Ovary (tissue), 7 donors: ENCODE measurements at regions not wholly inside any gene's neighbourhood (a gene's known extent, or its start where the extent isn't known, plus 50 kb on each side); places are given as distances from the start of the nearest gene placed in this dataset.

Experiments
- DNase-seq, 5 donors: peaks; one replicate each; pipeline ENCODE4 v3.0.0-alpha.2; 2019 to 2020
- H3K27ac ChIP-seq, 2 donors: fragments of 200-600 bp; one replicate each; pipeline versions ENCODE4 v1.5.1 to v1.8.0; 2019 to 2022
- H3K27me3 ChIP-seq: fragments of 200-600 bp; one replicate; pipeline ENCODE4 v1.8.0; 2022
- H3K36me3 ChIP-seq: fragments of 200-600 bp; sonication (generic); one replicate; pipeline ENCODE4 v1.5.1; 2019
- H3K4me1 ChIP-seq: one replicate; pipeline ENCODE4 v1.8.1; 2013; ENCODE audit warnings: mild to moderate bottlenecking, moderate library complexity; ENCODE audit not compliant: insufficient read depth
- H3K4me3 ChIP-seq: fragments of 200-600 bp; sonication (generic); one replicate; pipeline ENCODE4 v1.5.1; 2017
- H3K9me3 ChIP-seq, 2 donors: fragments of 200-600 bp in 1 of 2; sonication (generic) in 1 of 2; one replicate each; pipeline versions ENCODE4 v1.5.1 to v1.8.1; 2013 to 2019; ENCODE audit warnings: mild to moderate bottlenecking in 1 of 2, moderate library complexity in 1 of 2
- EP300 ChIP-seq: sonication (generic); formaldehyde crosslinking; IDR thresholded peaks from one replicate; pipeline ENCODE4 v1.6.1; 2017; ENCODE audit warnings: antibody characterized with exemption
- POLR2A ChIP-seq: fragments of 450-650 bp; IDR thresholded peaks from one replicate; pipeline ENCODE4 v1.6.1; 2017; ENCODE audit warnings: antibody characterized with exemption, mild to moderate bottlenecking, moderate library complexity
- WGBS, 3 donors: extraction: QIAGEN DNeasy Blood & Tissue Kit in 1 of 3; methylation state at CpG; one replicate each; pipeline versions ENCODE4 v1.1.5 to v1.1.7; 2013 to 2017; 5-methylcytosine and 5-hydroxymethylcytosine counted together
- intact Hi-C, 4 donors: fragments of 100-400 bp; cut with DNase I; formaldehyde crosslinking; loops; one replicate each; pipeline versions ENCODE4 v1.11.0 to v1.15.1; 2022 to 2023
- TF ChIP-seq, protein P1 (sequence below), 3 donors: fragments of 450-650 bp in 2 of 3; fragments of 200-600 bp in 1 of 3; IDR thresholded peaks; one replicate each; pipeline versions ENCODE4 v1.5.1 to v1.8.0; 2016 to 2022; ENCODE audit warnings: antibody characterized with exemption in 3 of 3, mild to moderate bottlenecking in 1 of 3
- donor health status: DM: no; HTN: no; CAD: no; lungs with moderate emphysema.
- donor health status: DM: no; HTN: no; CAD: no.
- donor health status: Bipolar disorder and iron deficiency.
- donor health status: DM: no; HTN: no; CAD: no.
- donor health status: DM: yes; HTN: yes; CAD: no.

DNA sequence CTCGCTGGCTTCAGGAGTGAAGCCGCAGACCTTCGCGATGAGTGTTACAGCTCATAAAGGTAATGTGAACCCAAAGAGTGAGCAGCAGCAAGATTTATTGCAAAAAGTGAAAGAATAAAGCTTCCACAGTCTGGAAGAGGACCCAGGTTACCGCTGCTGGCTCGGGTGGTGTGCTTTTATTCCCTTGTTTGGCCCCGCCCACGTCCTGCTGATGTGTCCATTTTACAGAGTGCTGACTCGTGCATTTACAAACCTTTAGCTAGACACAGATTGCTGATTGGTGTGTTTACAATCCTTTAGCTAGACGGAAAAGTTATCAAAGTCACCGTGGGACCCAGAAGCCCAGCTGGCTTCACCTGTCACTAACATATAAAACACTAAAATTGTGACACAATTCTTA is 1464.5 kb downstream of the ZPLD1 start:
- WGBS, 3 donors, result 74 to 81% (median 77%) methylated on average over 11 of the region's 11 CpGs

DNA sequence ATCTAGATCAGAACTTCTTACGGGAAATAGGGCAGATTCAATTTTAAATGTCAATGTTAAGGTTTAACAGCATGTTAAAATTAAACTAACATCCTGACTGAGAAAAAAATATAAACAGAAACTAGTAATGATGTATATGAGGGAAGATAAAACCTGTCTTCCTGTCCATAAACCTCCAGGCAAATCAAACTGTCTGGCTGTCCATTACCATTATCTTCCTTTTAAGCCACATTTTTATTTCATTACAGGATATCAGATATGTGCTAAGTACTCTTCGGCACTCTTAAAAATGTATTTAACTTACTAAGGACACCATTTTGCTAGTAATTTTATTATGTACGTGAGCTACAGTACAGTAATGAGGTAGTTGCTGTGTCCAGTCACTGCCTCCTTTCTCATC is 1461.7 kb upstream of the ALCAM start:
- Histone ChIP-seq H3K36me3 (no peaks in the 10 kb centered on the region), H3K4me3 (no peak overlapping the region), H3K27ac (no peak overlapping the region), H3K9me3 (no peaks in the 10 kb centered on the region), H3K27me3 (no peaks in the 10 kb centered on the region), H3K4me1 (no peaks in the 10 kb centered on the region)
- intact Hi-C loops, result no loop called here
- no peak for DNase-seq
- 83 to 85% (median 84%) methylated on average over 3 of the region's 3 CpGs for whole genome bisulfite sequencing, 3 donors
- no peak for TF ChIP-seq POLR2A
- TF ChIP-seq, protein P1, sequence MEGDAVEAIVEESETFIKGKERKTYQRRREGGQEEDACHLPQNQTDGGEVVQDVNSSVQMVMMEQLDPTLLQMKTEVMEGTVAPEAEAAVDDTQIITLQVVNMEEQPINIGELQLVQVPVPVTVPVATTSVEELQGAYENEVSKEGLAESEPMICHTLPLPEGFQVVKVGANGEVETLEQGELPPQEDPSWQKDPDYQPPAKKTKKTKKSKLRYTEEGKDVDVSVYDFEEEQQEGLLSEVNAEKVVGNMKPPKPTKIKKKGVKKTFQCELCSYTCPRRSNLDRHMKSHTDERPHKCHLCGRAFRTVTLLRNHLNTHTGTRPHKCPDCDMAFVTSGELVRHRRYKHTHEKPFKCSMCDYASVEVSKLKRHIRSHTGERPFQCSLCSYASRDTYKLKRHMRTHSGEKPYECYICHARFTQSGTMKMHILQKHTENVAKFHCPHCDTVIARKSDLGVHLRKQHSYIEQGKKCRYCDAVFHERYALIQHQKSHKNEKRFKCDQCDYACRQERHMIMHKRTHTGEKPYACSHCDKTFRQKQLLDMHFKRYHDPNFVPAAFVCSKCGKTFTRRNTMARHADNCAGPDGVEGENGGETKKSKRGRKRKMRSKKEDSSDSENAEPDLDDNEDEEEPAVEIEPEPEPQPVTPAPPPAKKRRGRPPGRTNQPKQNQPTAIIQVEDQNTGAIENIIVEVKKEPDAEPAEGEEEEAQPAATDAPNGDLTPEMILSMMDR (IDR thresholded peaks at IDR 0.05), result no peak
- TF ChIP-seq EP300, result no peak

More for the DNA sequence above, 1464.5 kb downstream of the ZPLD1 start:
- H3K27me3 ChIP-seq, result no peaks in the 10 kb centered on the region
- TF ChIP-seq EP300 (no peak), POLR2A (no peak)
- TF ChIP-seq, protein P1 (IDR thresholded peaks at IDR 0.05), result no peak
- H3K4me1 ChIP-seq, result no peaks in the 10 kb centered on the region
- no peak overlapping the region for H3K4me3 ChIP-seq
- intact Hi-C loops, result no loop called here
- no peak for DNase-seq
- H3K36me3 ChIP-seq, result no peaks in the 10 kb centered on the region
- H3K9me3 ChIP-seq, result no peaks in the 10 kb centered on the region
- no peak overlapping the region for H3K27ac ChIP-seq

DNA sequence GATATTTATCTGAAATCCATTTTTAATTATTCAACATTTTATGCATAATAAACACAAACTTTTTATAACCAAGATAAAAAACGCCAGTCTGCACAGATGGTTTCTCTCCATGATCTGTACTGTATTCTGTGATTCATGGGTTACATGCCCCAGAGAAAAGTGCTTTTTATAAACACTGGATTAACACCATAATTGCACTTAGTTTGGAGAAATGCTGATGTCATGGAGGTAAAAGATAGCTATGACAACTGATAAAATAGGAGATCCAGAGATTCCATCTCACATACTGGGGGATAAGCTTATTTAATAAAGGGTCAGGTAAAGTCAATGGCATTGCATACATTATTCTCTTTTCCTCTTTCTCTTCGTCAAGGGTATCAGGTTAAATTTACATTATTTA is 1460.4 kb upstream of the ALCAM start:
- H3K4me3 ChIP-seq, result no peak overlapping the region
- H3K27ac ChIP-seq, result no peak overlapping the region
- no peaks in the 10 kb centered on the region for H3K27me3 ChIP-seq
- no peak for DNase-seq
- H3K36me3 ChIP-seq, result no peaks in the 10 kb centered on the region
- WGBS, 3 donors, result 36 to 42% (median 36%) methylated on average over 2 of the region's 2 CpGs
- no peaks in the 10 kb centered on the region for H3K9me3 ChIP-seq
- intact Hi-C loops, result no loop called here
- TF ChIP-seq EP300, result no peak
- TF ChIP-seq, protein P1 (IDR thresholded peaks at IDR 0.05), result no peak
- no peak for TF ChIP-seq POLR2A
- H3K4me1 ChIP-seq, result no peaks in the 10 kb centered on the region

DNA sequence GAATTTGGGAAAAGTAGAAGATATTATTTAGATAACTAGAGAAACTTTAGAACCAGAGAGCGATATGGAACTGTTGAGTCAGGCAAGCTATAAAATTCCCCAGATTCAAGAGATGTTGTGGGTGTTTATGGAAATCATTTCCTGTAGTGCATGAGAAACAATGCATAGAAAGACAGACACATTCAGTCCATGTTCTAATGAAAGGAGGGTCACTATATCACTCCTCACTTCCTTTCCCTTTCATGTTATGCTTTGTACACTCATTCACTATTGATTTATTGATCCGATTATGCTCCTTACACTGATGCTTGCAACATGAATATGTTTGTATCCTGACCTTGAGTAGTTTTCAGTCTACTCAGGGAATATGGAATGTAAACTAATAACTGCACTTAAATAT is 1459.9 kb upstream of the ALCAM start:
- WGBS, 3 donors, result 76 to 89% (median 86%) methylated on average over 2 of the region's 2 CpGs
- Histone ChIP-seq H3K27me3 (no peaks in the 10 kb centered on the region), H3K4me3 (no peak overlapping the region), H3K9me3 (no peaks in the 10 kb centered on the region), H3K27ac (no peak overlapping the region), H3K36me3 (no peaks in the 10 kb centered on the region), H3K4me1 (no peaks in the 10 kb centered on the region)
- no peak for TF ChIP-seq EP300
- intact Hi-C loops, result no loop called here
- no peak for DNase-seq

DNA sequence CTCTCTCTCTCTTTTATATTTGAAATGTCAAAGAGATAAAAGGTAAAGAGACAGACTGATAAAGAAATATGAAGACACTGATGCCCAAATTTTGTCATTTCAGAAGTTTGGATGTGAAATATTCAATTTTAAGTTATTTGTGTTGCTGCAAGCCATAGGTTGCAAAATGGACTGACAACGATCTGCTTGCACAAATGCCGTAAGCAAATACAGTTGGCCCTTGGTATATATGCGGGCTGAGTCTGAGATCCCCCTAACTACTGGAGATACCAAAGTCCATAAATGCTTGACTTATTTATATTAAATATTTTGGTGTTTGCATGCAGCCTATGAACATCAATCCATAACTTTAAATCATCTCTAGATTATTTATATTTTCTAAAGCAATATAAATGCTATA is 1459.1 kb upstream of the ALCAM start:
- 95 to 98% (median 98%) methylated on average over 3 of the region's 3 CpGs for WGBS, 3 donors
- no peak overlapping the region for H3K27ac ChIP-seq
- H3K9me3 ChIP-seq, result no peaks in the 10 kb centered on the region
- H3K4me3 ChIP-seq, result no peak overlapping the region
- no peaks in the 10 kb centered on the region for H3K27me3 ChIP-seq
- no peaks in the 10 kb centered on the region for H3K36me3 ChIP-seq
- TF ChIP-seq EP300, result no peak
- TF ChIP-seq, protein P1 (IDR thresholded peaks at IDR 0.05), result no peak
- no peak for TF ChIP-seq POLR2A
- H3K4me1 ChIP-seq, result no peaks in the 10 kb centered on the region
- intact Hi-C loops, result no loop called here
- no peak for DNase-seq
